OCI-LY3 (cell line): ENCODE measurements at regions not wholly inside any gene's neighbourhood (a gene's known extent, or its start where the extent isn't known, plus 50 kb on each side); places are given as distances from the start of the nearest gene placed in this dataset.

Experiments used
- H2AFZ ChIP-seq: fragments of 200-600, 300-600 bp; shearing (Covaris generic); 2 replicates; pipeline ENCODE4 v1.6.0; 2014; ENCODE audit warnings: antibody characterized with exemption, low read depth, low read length
- H3K27ac ChIP-seq: fragments of 200-600, 300-600 bp; sonication (generic); 2 replicates; pipeline ENCODE4 v1.5.1; 2014; ENCODE audit warnings: mild to moderate bottlenecking, low read length, moderate library complexity, mixed read lengths
- H3K27me3 ChIP-seq: fragments of 200-600, 300-600 bp; sonication (generic); 2 replicates; pipeline ENCODE4 v1.6.1; 2014; ENCODE audit warnings: low read depth, low read length, mixed read lengths
- H3K36me3 ChIP-seq: fragments of 200-600, 300-600 bp; sonication (generic); replicated peaks from 2 replicates; pipeline ENCODE3; 2014; ENCODE audit warnings: low read depth, low read length, mixed read lengths
- H3K4me1 ChIP-seq: fragments of 300-600, 200-600 bp; sonication (generic); 2 replicates; pipeline ENCODE4 v1.6.1; 2014; ENCODE audit warnings: low read length, mixed read lengths
- H3K4me2 ChIP-seq: fragments of 200-600, 300-600 bp; sonication (generic); 2 replicates; pipeline ENCODE4 v1.6.1; 2014; ENCODE audit warnings: low read length, mixed read lengths
- H3K4me3 ChIP-seq: fragments of 300-600, 200-600 bp; sonication (generic); 2 replicates; pipeline ENCODE4 v1.5.1; 2014; ENCODE audit warnings: antibody characterized with exemption, mild to moderate bottlenecking, low read length, moderate library complexity
- H3K79me2 ChIP-seq: fragments of 300-600, 200-600 bp; shearing (Covaris generic); 2 replicates; pipeline ENCODE4 v1.6.1; 2014; ENCODE audit warnings: mild to moderate bottlenecking, low read length, mixed read lengths
- H3K9ac ChIP-seq: fragments of 300-600, 200-600 bp; shearing (Covaris generic); 2 replicates; pipeline ENCODE4 v1.6.0; 2014; ENCODE audit warnings: mild to moderate bottlenecking, low read length, moderate library complexity
- H3K9me3 ChIP-seq: fragments of 200-600, 300-600 bp; shearing (Covaris generic); 2 replicates; pipeline ENCODE4 v1.6.1; 2014; ENCODE audit warnings: low read length, mixed read lengths; ENCODE audit not compliant: insufficient read depth
- H4K20me1 ChIP-seq: fragments of 200-600, 300-600 bp; sonication (generic); 2 replicates; pipeline ENCODE4 v1.6.1; 2016; ENCODE audit warnings: low read length, mixed read lengths; ENCODE audit not compliant: insufficient read depth
- CTCF ChIP-seq: fragments of 200-600, 300-600 bp; sonication (generic); IDR thresholded peaks from 2 replicates; pipeline ENCODE4 v1.5.1; 2014; ENCODE audit warnings: antibody characterized with exemption, low read length, low read depth
- EZH2phosphoT487 ChIP-seq: fragments of 200-600 bp; shearing (Covaris generic); IDR thresholded peaks from 2 replicates; pipeline ENCODE4 v1.6.1; 2018; ENCODE audit warnings: antibody characterized with exemption, mixed run types, low read depth

GRCh38 chr18:55144193-55144930 lies 185.1 kb upstream of the CCDC68 start:
- Histone ChIP-seq H3K4me3 (no peak overlapping the region), H3K27ac (no peak overlapping the region), H3K4me2 (no peak overlapping the region), H3K79me2 (no peaks in the 10 kb centered on the region), H4K20me1 (no peaks in the 10 kb centered on the region), H3K9ac (no peak overlapping the region), H3K9me3 (peaks cover 16% of the 10 kb centered on the region), H3K36me3 (peaks cover 7% of the 10 kb centered on the region), H3K27me3 (no peaks in the 10 kb centered on the region), H2AFZ (no peak overlapping the region), H3K4me1 (no peaks in the 10 kb centered on the region)
- TF ChIP-seq EZH2phosphoT487 (no peak), CTCF (no peak)

DNA sequence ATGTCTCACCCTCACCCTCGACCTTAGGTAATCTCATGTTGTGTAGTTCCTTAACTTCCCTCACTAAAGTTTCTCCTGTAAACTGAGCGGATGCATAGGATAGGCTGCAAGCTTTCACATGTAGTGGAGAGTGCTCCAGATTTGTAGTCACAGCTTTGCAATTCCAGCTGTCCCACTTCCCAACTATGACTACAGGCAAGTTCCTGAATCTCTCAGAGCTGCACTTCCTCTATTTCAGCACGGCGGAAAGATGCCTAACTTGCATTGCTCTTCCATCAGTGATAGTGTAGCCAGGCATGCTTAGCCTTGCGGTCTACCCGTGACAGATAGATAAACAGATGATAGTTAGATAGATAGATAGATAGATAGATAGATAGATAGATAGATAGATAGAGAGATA lies 183.1 kb upstream of the CCDC68 start:
- Histone ChIP-seq H3K9ac (no peak overlapping the region), H3K36me3 (peaks cover 7% of the 10 kb centered on the region), H3K4me1 (no peaks in the 10 kb centered on the region), H3K79me2 (no peaks in the 10 kb centered on the region), H4K20me1 (no peaks in the 10 kb centered on the region), H3K27me3 (no peaks in the 10 kb centered on the region), H2AFZ (no peak overlapping the region), H3K4me2 (no peak overlapping the region), H3K9me3 (peaks cover 16% of the 10 kb centered on the region), H3K4me3 (no peak overlapping the region), H3K27ac (no peak overlapping the region)
- no peak for TF ChIP-seq CTCF
- no peak for TF ChIP-seq EZH2phosphoT487

- TF ChIP-seq CTCF (no peak), EZH2phosphoT487 (no peak)
- Histone ChIP-seq H2AFZ (no peak overlapping the region), H4K20me1 (no peaks in the 10 kb centered on the region), H3K9ac (no peak overlapping the region), H3K27ac (no peak overlapping the region), H3K9me3 (peaks cover 16% of the 10 kb centered on the region), H3K36me3 (peaks cover 7% of the 10 kb centered on the region), H3K4me3 (no peak overlapping the region), H3K4me1 (peaks cover 5% of the 10 kb centered on the region), H3K4me2 (no peak overlapping the region), H3K79me2 (no peaks in the 10 kb centered on the region), H3K27me3 (no peaks in the 10 kb centered on the region)
These were observed 182.1 kb upstream of the CCDC68 start for GRCh38 chr18:55141318-55141717.

DNA sequence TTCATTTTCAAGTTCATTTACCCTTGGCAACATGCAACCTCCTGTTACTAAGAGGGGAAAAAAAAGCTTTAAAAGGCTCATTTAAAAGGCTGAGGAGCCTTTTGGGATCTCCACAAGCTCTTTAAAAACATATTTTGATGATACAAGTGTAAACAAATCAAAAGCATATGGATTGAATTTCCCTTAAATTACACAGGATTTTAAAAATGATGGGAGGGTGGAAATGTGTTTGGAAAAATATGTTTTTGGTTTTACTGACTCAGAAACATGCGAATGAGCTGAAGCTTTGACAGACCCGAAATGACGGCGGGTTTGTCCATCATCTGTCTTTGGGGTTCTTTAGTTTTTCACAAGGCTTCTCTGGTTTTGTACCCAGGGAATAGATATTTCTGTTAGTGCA lies 180.6 kb upstream of the CCDC68 start:
- Histone ChIP-seq H3K36me3 (peaks cover 7% of the 10 kb centered on the region), H3K79me2 (no peaks in the 10 kb centered on the region), H3K9me3 (peaks cover 16% of the 10 kb centered on the region), H3K27ac (no peak overlapping the region), H3K4me1 (peaks cover 13% of the 10 kb centered on the region), H2AFZ (no peak overlapping the region), H3K4me2 (no peak overlapping the region), H3K4me3 (no peak overlapping the region), H4K20me1 (no peaks in the 10 kb centered on the region), H3K27me3 (peaks cover 4% of the 10 kb centered on the region; the same call in 1 of the 2 replicates), H3K9ac (no peak overlapping the region)
- TF ChIP-seq CTCF (no peak), EZH2phosphoT487 (no peak)
